ENCODE measurements at regions not wholly inside any gene's neighbourhood (a gene's known extent, or its start where the extent isn't known, plus 50 kb on each side); places are given as distances from the start of the nearest gene placed in this dataset.

GRCh38 chr16:77590707-77591106 is 131.6 kb upstream of the NUDT7 start:
- TF ChIP-seq POLR2AphosphoS5 (IDR thresholded peaks at IDR 0.05; ENCODE audit: borderline replicate concordance, low read depth, low read length) (no peak), EZH2 (IDR thresholded peaks at IDR 0.05) (no peak), FOXP2 (optimal IDR thresholded peaks at IDR 0.05; ENCODE audit: control extremely low read depth, extremely low read length, insufficient read depth) (no peak)

All from SK-N-MC (cell line).